ENCODE measurements at regions not wholly inside any gene's neighbourhood (a gene's known extent, or its start where the extent isn't known, plus 50 kb on each side); places are given as distances from the start of the nearest gene placed in this dataset.

DNA sequence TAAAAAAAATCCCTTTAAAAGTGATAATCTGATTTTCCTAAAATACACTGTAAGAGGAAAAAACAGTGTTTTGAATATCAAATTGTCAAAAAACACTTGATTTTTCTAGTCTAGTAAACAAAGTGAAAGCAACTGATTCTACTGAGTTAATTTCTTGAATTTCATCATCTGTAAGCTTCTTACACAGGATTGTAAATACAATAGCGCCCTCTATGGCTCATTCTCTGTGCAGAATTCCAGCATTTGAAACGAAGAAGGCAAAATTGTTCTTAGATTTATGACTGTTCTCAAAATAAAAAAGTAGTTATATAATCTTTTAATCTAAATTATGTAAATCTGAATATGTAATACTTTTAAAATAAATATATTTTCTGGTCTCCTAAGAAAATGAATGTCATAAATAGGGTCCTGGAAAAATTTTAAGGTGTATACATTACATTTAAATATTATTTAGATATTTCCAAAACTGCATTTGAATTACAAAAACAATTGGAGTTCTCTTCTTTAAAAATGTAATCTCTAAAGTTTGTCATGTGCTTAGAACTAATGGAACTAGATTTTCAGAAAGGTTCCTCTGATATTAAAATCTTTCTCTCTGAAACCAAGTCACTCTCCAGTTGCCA lies 176.9 kb upstream of the MC4R start:
- H3K36me3 Mint-ChIP-seq (ENCODE audit: low read depth), result no peaks in the 10 kb centered on the region
- H3K27me3 Mint-ChIP-seq (ENCODE audit: insufficient read depth), result no peaks in the 10 kb centered on the region
- Histone ChIP-seq H3K9me3 (ENCODE audit: control insufficient read depth, low read length) (no peaks in the 10 kb centered on the region), H3K4me1 (ENCODE audit: control insufficient read depth, insufficient read depth, low read length) (peaks cover 4% of the 10 kb centered on the region), H3K4me3 (ENCODE audit: low read length) (no peak overlapping the region), H3K27ac (ENCODE audit: low read depth, low read length) (no peak overlapping the region), H3K27me3 (ENCODE audit: control insufficient read depth, insufficient read depth, low read length, poor library complexity, severe bottlenecking) (no peaks in the 10 kb centered on the region), H3K9ac (ENCODE audit: extremely low read depth, low read length, poor library complexity, severe bottlenecking) (no peak overlapping the region), H3K36me3 (ENCODE audit: control insufficient read depth, insufficient read depth, low read length) (no peaks in the 10 kb centered on the region)
- H3K4me3 Mint-ChIP-seq, result no peak overlapping the region
- 7% methylated on average over 2 of the region's 2 CpGs; no CpG with 5 or more reads in 1 of the 2 experiments for WGBS, 2 experiments (ENCODE audit: insufficient coverage in 1 of 2, insufficient read length in 1 of 2)
- DNase-seq, result peak; percentile 53
- TF ChIP-seq, protein P1, sequence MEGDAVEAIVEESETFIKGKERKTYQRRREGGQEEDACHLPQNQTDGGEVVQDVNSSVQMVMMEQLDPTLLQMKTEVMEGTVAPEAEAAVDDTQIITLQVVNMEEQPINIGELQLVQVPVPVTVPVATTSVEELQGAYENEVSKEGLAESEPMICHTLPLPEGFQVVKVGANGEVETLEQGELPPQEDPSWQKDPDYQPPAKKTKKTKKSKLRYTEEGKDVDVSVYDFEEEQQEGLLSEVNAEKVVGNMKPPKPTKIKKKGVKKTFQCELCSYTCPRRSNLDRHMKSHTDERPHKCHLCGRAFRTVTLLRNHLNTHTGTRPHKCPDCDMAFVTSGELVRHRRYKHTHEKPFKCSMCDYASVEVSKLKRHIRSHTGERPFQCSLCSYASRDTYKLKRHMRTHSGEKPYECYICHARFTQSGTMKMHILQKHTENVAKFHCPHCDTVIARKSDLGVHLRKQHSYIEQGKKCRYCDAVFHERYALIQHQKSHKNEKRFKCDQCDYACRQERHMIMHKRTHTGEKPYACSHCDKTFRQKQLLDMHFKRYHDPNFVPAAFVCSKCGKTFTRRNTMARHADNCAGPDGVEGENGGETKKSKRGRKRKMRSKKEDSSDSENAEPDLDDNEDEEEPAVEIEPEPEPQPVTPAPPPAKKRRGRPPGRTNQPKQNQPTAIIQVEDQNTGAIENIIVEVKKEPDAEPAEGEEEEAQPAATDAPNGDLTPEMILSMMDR (conservative IDR thresholded peaks at IDR 0.05), result peak; percentile 96
- no peaks in the 10 kb centered on the region for H3K9me3 Mint-ChIP-seq
- H3K27ac Mint-ChIP-seq, result no peak overlapping the region
- no peaks in the 10 kb centered on the region for H3K4me1 Mint-ChIP-seq

DNA sequence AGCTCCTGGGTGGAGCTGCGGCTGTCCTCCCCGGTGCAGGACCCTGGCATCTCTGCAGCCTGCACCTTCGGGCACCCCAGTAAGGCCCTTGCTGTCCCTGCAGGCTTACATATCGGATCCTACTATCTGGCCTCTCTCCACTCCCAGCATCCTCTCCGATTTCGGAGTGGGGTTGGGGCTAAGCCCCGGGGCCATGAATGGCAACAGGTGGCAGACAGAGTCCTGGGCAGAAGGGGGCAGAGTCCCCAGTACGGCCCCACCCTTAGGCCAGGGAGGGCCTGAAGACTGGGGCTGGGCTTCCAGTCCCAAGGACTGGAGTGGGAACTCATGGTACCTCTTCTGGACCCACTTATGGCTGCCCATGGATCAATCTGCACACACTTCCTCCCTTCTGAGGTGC lies 180.4 kb upstream of the MC4R start:
- Mint-ChIP-seq H3K36me3 (ENCODE audit: low read depth) (no peaks in the 10 kb centered on the region), H3K27ac (no peak overlapping the region), H3K4me3 (no peak overlapping the region), H3K9me3 (no peaks in the 10 kb centered on the region), H3K4me1 (no peaks in the 10 kb centered on the region), H3K27me3 (ENCODE audit: insufficient read depth) (no peaks in the 10 kb centered on the region)
- Histone ChIP-seq H3K9ac (ENCODE audit: extremely low read depth, low read length, poor library complexity, severe bottlenecking) (no peak overlapping the region), H3K27ac (ENCODE audit: low read depth, low read length) (no peak overlapping the region), H3K36me3 (ENCODE audit: control insufficient read depth, insufficient read depth, low read length) (no peaks in the 10 kb centered on the region), H3K9me3 (ENCODE audit: control insufficient read depth, low read length) (no peaks in the 10 kb centered on the region), H3K27me3 (ENCODE audit: control insufficient read depth, insufficient read depth, low read length, poor library complexity, severe bottlenecking) (no peaks in the 10 kb centered on the region), H3K4me3 (ENCODE audit: low read length) (no peak overlapping the region), H3K4me1 (ENCODE audit: control insufficient read depth, insufficient read depth, low read length) (no peaks in the 10 kb centered on the region)
- 95 to 100% methylated on average over 2 to 8 of the region's 8 CpGs for WGBS, 2 experiments (ENCODE audit: insufficient coverage in 1 of 2, insufficient read length in 1 of 2)
- TF ChIP-seq, protein P1 (conservative IDR thresholded peaks at IDR 0.05), result no peak
- DNase-seq, result no peak

DNA sequence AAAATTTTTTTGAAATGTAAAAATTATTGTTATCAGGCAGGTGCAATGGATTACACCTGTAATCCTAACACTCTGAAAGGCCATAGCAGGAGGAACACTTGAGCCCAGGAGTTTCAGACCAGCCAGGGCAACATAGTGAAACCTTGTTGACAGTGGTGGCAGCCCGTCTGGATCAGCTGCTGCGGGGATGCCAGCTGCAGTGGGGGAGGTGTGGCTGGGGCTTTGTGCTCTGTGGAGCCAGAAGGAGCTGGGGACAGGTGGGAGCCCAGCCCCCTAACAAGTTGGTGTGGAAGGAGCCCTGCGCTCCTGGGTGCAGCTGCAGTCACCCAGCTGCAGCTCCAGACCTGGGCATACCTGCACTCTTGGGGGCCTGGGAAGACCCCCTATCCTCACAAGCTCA lies 182.4 kb upstream of the MC4R start:
- no peaks in the 10 kb centered on the region for H3K9me3 ChIP-seq (ENCODE audit: control insufficient read depth, low read length)
- WGBS, 2 experiments (ENCODE audit: insufficient coverage in 1 of 2, insufficient read length in 1 of 2), result 85 to 100% methylated on average over 2 to 3 of the region's 3 CpGs
- H3K27me3 Mint-ChIP-seq (ENCODE audit: insufficient read depth), result no peaks in the 10 kb centered on the region
- no peaks in the 10 kb centered on the region for H3K4me1 Mint-ChIP-seq
- H3K4me3 ChIP-seq (ENCODE audit: low read length), result no peak overlapping the region
- no peaks in the 10 kb centered on the region for H3K36me3 Mint-ChIP-seq (ENCODE audit: low read depth)
- H3K27me3 ChIP-seq (ENCODE audit: control insufficient read depth, insufficient read depth, low read length, poor library complexity, severe bottlenecking), result no peaks in the 10 kb centered on the region
- DNase-seq, result no peak
- H3K36me3 ChIP-seq (ENCODE audit: control insufficient read depth, insufficient read depth, low read length), result no peaks in the 10 kb centered on the region
- H3K9ac ChIP-seq (ENCODE audit: extremely low read depth, low read length, poor library complexity, severe bottlenecking), result no peak overlapping the region
- no peak overlapping the region for H3K4me3 Mint-ChIP-seq
- TF ChIP-seq, protein P1 (conservative IDR thresholded peaks at IDR 0.05), result no peak
- H3K9me3 Mint-ChIP-seq, result no peaks in the 10 kb centered on the region
- no peak overlapping the region for H3K27ac Mint-ChIP-seq
- no peak overlapping the region for H3K27ac ChIP-seq (ENCODE audit: low read depth, low read length)
- H3K4me1 ChIP-seq (ENCODE audit: control insufficient read depth, insufficient read depth, low read length), result no peaks in the 10 kb centered on the region
